Hepatocyte (in vitro differentiated cells): ENCODE measurements at regions not wholly inside any gene's neighbourhood (a gene's known extent, or its start where the extent isn't known, plus 50 kb on each side); places are given as distances from the start of the nearest gene placed in this dataset.

Experiments used
- EZH2 ChIP-seq: fragments of 200-600 bp; sonication (generic); IDR thresholded peaks from 2 replicates; pipeline ENCODE4 v1.6.1; 2016; ENCODE audit warnings: antibody characterized with exemption, mild to moderate bottlenecking, borderline replicate concordance
- TF ChIP-seq, protein P1 (sequence below): fragments of 200-600 bp; sonication (generic); IDR thresholded peaks from 2 replicates; pipeline ENCODE4 v1.5.1; 2016; ENCODE audit warnings: antibody characterized with exemption, mild to moderate bottlenecking; ENCODE audit not compliant: poor library complexity

GRCh38 chr9:7509576-7510145, 289.9 kb downstream of the DMAC1 start:
- TF ChIP-seq EZH2 = no peak
- TF ChIP-seq, protein P1, sequence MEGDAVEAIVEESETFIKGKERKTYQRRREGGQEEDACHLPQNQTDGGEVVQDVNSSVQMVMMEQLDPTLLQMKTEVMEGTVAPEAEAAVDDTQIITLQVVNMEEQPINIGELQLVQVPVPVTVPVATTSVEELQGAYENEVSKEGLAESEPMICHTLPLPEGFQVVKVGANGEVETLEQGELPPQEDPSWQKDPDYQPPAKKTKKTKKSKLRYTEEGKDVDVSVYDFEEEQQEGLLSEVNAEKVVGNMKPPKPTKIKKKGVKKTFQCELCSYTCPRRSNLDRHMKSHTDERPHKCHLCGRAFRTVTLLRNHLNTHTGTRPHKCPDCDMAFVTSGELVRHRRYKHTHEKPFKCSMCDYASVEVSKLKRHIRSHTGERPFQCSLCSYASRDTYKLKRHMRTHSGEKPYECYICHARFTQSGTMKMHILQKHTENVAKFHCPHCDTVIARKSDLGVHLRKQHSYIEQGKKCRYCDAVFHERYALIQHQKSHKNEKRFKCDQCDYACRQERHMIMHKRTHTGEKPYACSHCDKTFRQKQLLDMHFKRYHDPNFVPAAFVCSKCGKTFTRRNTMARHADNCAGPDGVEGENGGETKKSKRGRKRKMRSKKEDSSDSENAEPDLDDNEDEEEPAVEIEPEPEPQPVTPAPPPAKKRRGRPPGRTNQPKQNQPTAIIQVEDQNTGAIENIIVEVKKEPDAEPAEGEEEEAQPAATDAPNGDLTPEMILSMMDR = no peak
